ENCODE measurements at regions not wholly inside any gene's neighbourhood (a gene's known extent, or its start where the extent isn't known, plus 50 kb on each side); places are given as distances from the start of the nearest gene placed in this dataset.
"Not testable (repeated sequence)": the region's sequence is repeated elsewhere in the genome, so short reads cannot be mapped to it uniquely, and the experiment has no call there.

DNA sequence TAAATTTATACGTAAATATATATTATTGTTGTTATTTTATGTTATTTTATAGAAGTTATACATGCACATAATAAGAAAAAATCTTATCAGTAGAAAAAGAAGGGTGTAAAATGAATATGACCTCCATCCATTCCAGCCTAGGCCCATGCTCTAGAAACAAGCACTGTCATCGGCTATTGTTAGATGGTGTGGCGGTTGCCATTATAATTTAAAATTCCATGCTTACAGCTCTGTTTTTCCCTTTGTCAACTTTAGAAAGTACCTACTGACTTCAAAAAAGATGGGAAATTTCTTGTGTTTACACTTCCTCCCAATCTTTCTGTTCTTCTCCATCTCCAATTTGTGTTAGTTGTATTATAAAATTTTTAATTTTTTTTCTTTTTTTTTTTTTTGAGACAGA lies 61.9 kb upstream of the RDX start:
- intact Hi-C loops (cut with DNase I) = no loop called here
- TF ChIP-seq, protein P1, sequence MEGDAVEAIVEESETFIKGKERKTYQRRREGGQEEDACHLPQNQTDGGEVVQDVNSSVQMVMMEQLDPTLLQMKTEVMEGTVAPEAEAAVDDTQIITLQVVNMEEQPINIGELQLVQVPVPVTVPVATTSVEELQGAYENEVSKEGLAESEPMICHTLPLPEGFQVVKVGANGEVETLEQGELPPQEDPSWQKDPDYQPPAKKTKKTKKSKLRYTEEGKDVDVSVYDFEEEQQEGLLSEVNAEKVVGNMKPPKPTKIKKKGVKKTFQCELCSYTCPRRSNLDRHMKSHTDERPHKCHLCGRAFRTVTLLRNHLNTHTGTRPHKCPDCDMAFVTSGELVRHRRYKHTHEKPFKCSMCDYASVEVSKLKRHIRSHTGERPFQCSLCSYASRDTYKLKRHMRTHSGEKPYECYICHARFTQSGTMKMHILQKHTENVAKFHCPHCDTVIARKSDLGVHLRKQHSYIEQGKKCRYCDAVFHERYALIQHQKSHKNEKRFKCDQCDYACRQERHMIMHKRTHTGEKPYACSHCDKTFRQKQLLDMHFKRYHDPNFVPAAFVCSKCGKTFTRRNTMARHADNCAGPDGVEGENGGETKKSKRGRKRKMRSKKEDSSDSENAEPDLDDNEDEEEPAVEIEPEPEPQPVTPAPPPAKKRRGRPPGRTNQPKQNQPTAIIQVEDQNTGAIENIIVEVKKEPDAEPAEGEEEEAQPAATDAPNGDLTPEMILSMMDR (IDR thresholded peaks at IDR 0.05) = no peak
- no peak for TF ChIP-seq POLR2A (IDR thresholded peaks at IDR 0.05)
- H3K9me3 ChIP-seq = no peaks in the 10 kb centered on the region
- H3K4me1 ChIP-seq = peaks cover 0 to 33% (median 7%) of the 10 kb centered on the region in 3 donors
- H3K4me3 ChIP-seq = no peak overlapping the region
- H3K36me3 ChIP-seq = no peaks in the 10 kb centered on the region
- no peak for DNase-seq
- 96 to 97% methylated on average over 3 of the region's 3 CpGs for WGBS, 2 donors
- no peaks in the 10 kb centered on the region for H3K27me3 ChIP-seq
- H3K27ac ChIP-seq = no peak overlapping the region

DNA sequence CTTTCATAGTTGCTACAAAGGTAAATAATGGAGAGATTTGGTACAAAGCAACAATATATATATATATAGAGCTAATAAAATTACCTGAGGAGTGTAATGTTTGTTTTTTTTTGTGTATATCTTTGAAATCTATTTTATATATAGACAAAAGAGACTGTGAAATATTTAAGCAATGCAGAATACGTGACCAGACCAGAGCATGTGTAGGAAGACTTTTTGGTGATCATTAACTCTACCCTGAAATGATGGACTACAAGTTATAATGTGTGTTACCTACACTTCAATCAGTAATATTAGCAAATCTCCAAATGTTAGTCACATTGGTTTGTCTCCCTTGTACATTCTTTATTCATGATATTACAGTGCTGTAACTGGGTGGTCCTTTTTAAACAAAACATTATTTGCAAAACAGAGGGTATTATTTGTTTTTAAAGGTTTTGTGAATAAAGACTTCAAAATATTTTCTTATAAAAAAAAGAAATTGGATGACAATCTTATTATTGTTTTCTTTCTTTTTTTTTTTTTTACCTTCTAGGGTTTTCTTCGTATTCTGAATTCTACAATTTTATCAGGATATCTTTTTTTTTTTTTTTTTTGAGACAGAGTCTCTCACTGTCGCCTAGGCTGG lies 64.5 kb upstream of the RDX start:
- H3K9me3 ChIP-seq; H3K27ac ChIP-seq; H3K4me3 ChIP-seq; DNase-seq; intact Hi-C loops (cut with DNase I); H3K27me3 ChIP-seq; H3K36me3 ChIP-seq: not testable (repeated sequence)
- H3K4me1 ChIP-seq = peaks cover 0 to 26% (median 7%) of the 10 kb centered on the region in 3 donors
- WGBS, 2 donors = 85 to 86% methylated on average over 3 of the region's 3 CpGs

DNA sequence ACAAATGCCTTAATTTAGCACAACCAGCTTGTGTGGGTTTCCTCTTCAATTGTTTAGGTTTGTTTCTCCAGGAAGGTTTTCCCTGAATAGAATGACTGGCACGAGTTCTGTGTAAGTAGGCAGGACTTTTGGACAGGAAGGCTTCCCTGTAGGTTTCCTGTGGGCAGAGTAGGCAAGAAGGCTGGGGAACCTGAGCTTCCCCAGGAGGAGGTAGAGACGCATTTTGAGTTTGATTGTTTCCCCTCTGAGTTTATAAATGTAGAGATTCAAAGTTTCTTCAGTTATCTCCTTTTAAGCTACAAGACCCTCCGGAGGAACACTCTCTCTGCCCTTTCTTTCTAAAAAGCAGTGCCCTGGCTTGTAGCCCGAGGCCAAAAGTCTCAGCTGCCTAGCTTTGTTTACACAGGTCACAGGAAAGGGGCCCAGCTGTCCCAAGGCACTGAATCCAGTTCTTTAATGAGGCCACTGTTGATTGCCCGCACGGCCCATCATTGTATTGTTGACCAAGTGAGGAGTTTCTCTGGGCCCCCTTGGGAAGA lies 66.6 kb upstream of the RDX start:
- no peaks in the 10 kb centered on the region for H3K27me3 ChIP-seq
- DNase-seq = no peak
- intact Hi-C loops (cut with DNase I) = no loop called here
- H3K4me3 ChIP-seq = no peak overlapping the region
- H3K4me1 ChIP-seq = peaks cover 0 to 18% (median 4%) of the 10 kb centered on the region in 3 donors
- no peaks in the 10 kb centered on the region for H3K9me3 ChIP-seq
- no peaks in the 10 kb centered on the region for H3K36me3 ChIP-seq
- WGBS, 2 donors = 42 to 47% methylated on average over 4 to 6 of the region's 6 CpGs
- TF ChIP-seq, protein P1 (IDR thresholded peaks at IDR 0.05) = no peak
- TF ChIP-seq POLR2A (IDR thresholded peaks at IDR 0.05) = no peak
- H3K27ac ChIP-seq = peak overlapping the region in 1 of 4 donors; percentile 54

DNA sequence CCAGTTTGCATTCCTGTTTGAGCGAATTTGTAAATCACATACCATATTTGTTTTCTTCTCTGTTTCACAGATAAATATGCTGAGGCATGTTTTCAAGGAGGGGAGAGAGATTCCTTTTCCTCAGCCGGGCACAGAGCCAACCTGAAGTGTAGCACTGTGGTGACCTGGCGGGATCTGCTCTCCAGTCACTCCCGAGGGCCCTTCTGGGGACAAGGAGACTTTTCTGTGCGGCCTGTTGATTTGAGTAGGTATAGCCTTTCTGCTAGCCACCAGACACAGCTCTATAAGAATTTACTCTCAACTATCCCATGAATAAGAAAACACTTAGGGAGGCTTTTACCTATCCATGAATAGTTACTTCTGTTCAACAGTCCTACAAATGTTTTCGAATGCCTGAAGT lies 63.5 kb upstream of the FDX1 start:
- 43 to 61% methylated on average over 6 of the region's 6 CpGs for WGBS, 2 donors
- TF ChIP-seq, protein P1 (IDR thresholded peaks at IDR 0.05) = no peak
- no peak for TF ChIP-seq POLR2A (IDR thresholded peaks at IDR 0.05)
- Histone ChIP-seq H3K4me3 (no peak overlapping the region), H3K9me3 (no peaks in the 10 kb centered on the region), H3K27ac (no peak overlapping the region), H3K4me1 (peaks cover 0 to 18% (median 4%) of the 10 kb centered on the region in 3 donors), H3K27me3 (no peaks in the 10 kb centered on the region), H3K36me3 (no peaks in the 10 kb centered on the region)
- intact Hi-C loops (cut with DNase I) = loop anchor here (5.0 kb wide), 1 partner anchor 164 kb away; no protein-coding TSS in a partner anchor
- no peak for DNase-seq

DNA sequence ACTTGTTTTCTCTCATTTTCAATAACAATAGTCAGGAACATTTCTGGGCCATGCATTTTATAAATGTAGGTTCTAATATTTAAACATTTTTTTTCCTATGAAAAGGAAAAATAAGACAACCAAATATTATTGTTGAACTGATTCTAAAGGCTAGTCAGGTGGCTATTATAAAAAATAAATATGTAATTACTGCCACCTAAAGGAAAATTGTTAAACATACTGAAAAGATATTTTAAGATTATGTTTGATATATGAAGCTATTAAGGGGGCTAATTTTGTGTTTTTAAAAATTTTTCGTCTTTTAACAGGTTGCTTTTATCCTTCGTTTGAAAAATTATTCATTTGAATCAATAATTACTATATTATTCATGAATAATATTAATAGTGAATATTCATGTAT lies 62.2 kb upstream of the FDX1 start:
- DNase-seq = no peak
- no peaks in the 10 kb centered on the region for H3K36me3 ChIP-seq
- no peak overlapping the region for H3K27ac ChIP-seq
- intact Hi-C loops (cut with DNase I) = loop anchor here (5.0 kb wide), 1 partner anchor 165 kb away; no protein-coding TSS in a partner anchor
- WGBS, 2 donors = 16 to 24% methylated on average over 2 of the region's 2 CpGs
- TF ChIP-seq, protein P1 (IDR thresholded peaks at IDR 0.05) = peak in 2 of 6 experiments; percentile 20 to 36
- TF ChIP-seq POLR2A (IDR thresholded peaks at IDR 0.05) = no peak
- H3K27me3 ChIP-seq = no peaks in the 10 kb centered on the region
- H3K9me3 ChIP-seq = no peaks in the 10 kb centered on the region
- no peak overlapping the region for H3K4me3 ChIP-seq
- H3K4me1 ChIP-seq = peaks cover 0 to 18% (median 4%) of the 10 kb centered on the region in 3 donors
